ENCODE measurements at regions not wholly inside any gene's neighbourhood (a gene's known extent, or its start where the extent isn't known, plus 50 kb on each side); places are given as distances from the start of the nearest gene placed in this dataset.

GRCh38 chr20:52483382-52483781, 291.8 kb upstream of the ZFP64 start:
- TF ChIP-seq TCF12 (IDR thresholded peaks at IDR 0.05; ENCODE audit: low read depth) (no peak), MAX (IDR thresholded peaks at IDR 0.05) (no peak), YY1 (IDR thresholded peaks at IDR 0.05; ENCODE audit: low read depth) (no peak), REST (IDR thresholded peaks at IDR 0.05; ENCODE audit: low read depth) (no peak), FOXM1 (IDR thresholded peaks at IDR 0.05; ENCODE audit: borderline replicate concordance, low read depth) (no peak), USF1 (IDR thresholded peaks at IDR 0.05) (no peak), ZBTB7A (IDR thresholded peaks at IDR 0.05; ENCODE audit: low read depth) (no peak), RAD21 (IDR thresholded peaks at IDR 0.05; ENCODE audit: low read depth) (no peak), CEBPB (IDR thresholded peaks at IDR 0.05) (no peak), EGR1 (IDR thresholded peaks at IDR 0.05) (no peak), TEAD4 (IDR thresholded peaks at IDR 0.05) (no peak), NFIC (IDR thresholded peaks at IDR 0.05) (no peak), EP300 (IDR thresholded peaks at IDR 0.05; ENCODE audit: borderline replicate concordance) (no peak)

GRCh38 chr20:52482044-52482443, 290.5 kb upstream of the ZFP64 start:
- TF ChIP-seq CREB1 (IDR thresholded peaks at IDR 0.05; ENCODE audit: low read depth) (no peak), ZBTB7A (IDR thresholded peaks at IDR 0.05; ENCODE audit: low read depth) (no peak), CEBPB (IDR thresholded peaks at IDR 0.05) (no peak), EP300 (IDR thresholded peaks at IDR 0.05; ENCODE audit: borderline replicate concordance) (no peak), FOXM1 (IDR thresholded peaks at IDR 0.05; ENCODE audit: borderline replicate concordance, low read depth) (no peak), REST (IDR thresholded peaks at IDR 0.05; ENCODE audit: low read depth) (no peak), MAX (IDR thresholded peaks at IDR 0.05) (no peak), YY1 (IDR thresholded peaks at IDR 0.05; ENCODE audit: low read depth) (no peak), RAD21 (IDR thresholded peaks at IDR 0.05; ENCODE audit: low read depth) (no peak)

GRCh38 chr20:52481443-52481842, 289.9 kb upstream of the ZFP64 start:
- no peak for TF ChIP-seq YY1 (IDR thresholded peaks at IDR 0.05; ENCODE audit: low read depth)
- no peak for TF ChIP-seq MAX (IDR thresholded peaks at IDR 0.05)
- no peak for TF ChIP-seq TCF12 (IDR thresholded peaks at IDR 0.05; ENCODE audit: low read depth)
- no peak for TF ChIP-seq REST (IDR thresholded peaks at IDR 0.05; ENCODE audit: low read depth)
- TF ChIP-seq EP300 (IDR thresholded peaks at IDR 0.05; ENCODE audit: borderline replicate concordance) = no peak
- TF ChIP-seq TEAD4 (IDR thresholded peaks at IDR 0.05) = no peak

GRCh38 chr20:52476074-52476750, 284.6 kb upstream of the ZFP64 start:
- TF ChIP-seq TAF1 (IDR thresholded peaks at IDR 0.05; ENCODE audit: low read depth) = no peak
- no peak for TF ChIP-seq MAX (IDR thresholded peaks at IDR 0.05)
- no peak for TF ChIP-seq ZBTB7A (IDR thresholded peaks at IDR 0.05; ENCODE audit: low read depth)
- TF ChIP-seq REST (IDR thresholded peaks at IDR 0.05; ENCODE audit: low read depth) = no peak
- no peak for TF ChIP-seq EGR1 (IDR thresholded peaks at IDR 0.05)
- no peak for TF ChIP-seq USF1 (IDR thresholded peaks at IDR 0.05)
- no peak for TF ChIP-seq TEAD4 (IDR thresholded peaks at IDR 0.05)
- TF ChIP-seq NFIC (IDR thresholded peaks at IDR 0.05) = no peak
- TF ChIP-seq YY1 (IDR thresholded peaks at IDR 0.05; ENCODE audit: low read depth) = no peak
- TF ChIP-seq TCF12 (IDR thresholded peaks at IDR 0.05; ENCODE audit: low read depth) = no peak
- no peak for TF ChIP-seq CREB1 (IDR thresholded peaks at IDR 0.05; ENCODE audit: low read depth)
